H1 (cell line): ENCODE measurements at regions not wholly inside any gene's neighbourhood (a gene's known extent, or its start where the extent isn't known, plus 50 kb on each side); places are given as distances from the start of the nearest gene placed in this dataset.

Experiments
- BRCA1 ChIP-seq: IDR thresholded peaks from 2 replicates; pipeline ENCODE4 v1.6.1; 2012; ENCODE audit warnings: low read depth, low read length, improper control_type of control experiment
- EGR1 ChIP-seq: IDR thresholded peaks from 2 replicates; pipeline ENCODE4 v1.6.1; 2011; ENCODE audit warnings: low read depth, low read length, borderline replicate concordance
- EZH2 ChIP-seq: fragments of 200-600 bp; sonication (generic); IDR thresholded peaks from 2 replicates; pipeline ENCODE4 v1.7.1; 2012; ENCODE audit warnings: low read depth, mild to moderate bottlenecking, moderate library complexity, low read length, inconsistent platforms; ENCODE audit not compliant: severe bottlenecking
- MAFK ChIP-seq: IDR thresholded peaks from 2 replicates; pipeline ENCODE4 v1.6.1; 2012; ENCODE audit warnings: low read depth, mild to moderate bottlenecking, improper control_type of control experiment, low read length
- RFX5 ChIP-seq: IDR thresholded peaks from 2 replicates; pipeline ENCODE4 v1.6.1; 2011; ENCODE audit warnings: low read depth, low read length, improper control_type of control experiment, borderline replicate concordance
- SAP30 ChIP-seq: fragments of 300-600 bp; sonication (generic); IDR thresholded peaks from 2 replicates; pipeline ENCODE4 v1.7.1; 2012; ENCODE audit warnings: low read length, moderate library complexity, mild to moderate bottlenecking, inconsistent platforms; ENCODE audit not compliant: insufficient read depth, insufficient replicate concordance

DNA sequence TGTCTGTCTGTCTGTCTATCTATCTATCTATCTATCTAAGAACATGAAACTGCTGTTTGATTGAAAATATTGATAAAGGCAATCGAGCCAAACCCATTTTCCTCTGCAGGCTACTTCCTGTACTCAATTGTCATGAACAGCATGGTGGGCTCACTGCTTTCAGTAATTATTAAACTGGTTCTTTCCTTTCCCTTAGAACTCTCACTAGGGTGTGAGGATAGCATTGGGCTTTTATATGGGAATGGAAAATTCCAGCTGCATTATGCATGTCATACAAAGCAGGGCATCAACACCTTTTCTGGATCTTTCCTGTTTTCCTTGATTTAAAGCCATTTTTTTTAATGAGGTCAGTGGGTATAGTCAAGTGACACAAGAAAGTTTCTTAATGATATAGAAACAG is 161.0 kb upstream of the SYNCRIP start (continued):
- TF ChIP-seq EZH2 (no peak), MAFK (no peak), RFX5 (no peak), SAP30 (no peak), EGR1 (no peak), BRCA1 (no peak)
